Upper lobe of right lung (tissue), 1 donor: ENCODE measurements at regions not wholly inside any gene's neighbourhood (a gene's known extent, or its start where the extent isn't known, plus 50 kb on each side); places are given as distances from the start of the nearest gene placed in this dataset.

ENCODE experiments used
- ATAC-seq: fragments of 200-7000 bp; cut with Tn5 transposase; one replicate; pipeline ENCODE4 v1.9.1; 2020; ENCODE audit warnings: mild to moderate bottlenecking, moderate library complexity
- DNase-seq: peaks from one replicate; pipeline ENCODE4 v3.0.0-alpha.2; 2020
- H3K27ac ChIP-seq: fragments of 200-600 bp; one replicate; pipeline ENCODE4 v1.8.0; 2022
- H3K27me3 ChIP-seq: fragments of 200-600 bp; one replicate; pipeline ENCODE4 v1.8.0; 2022; ENCODE audit warnings: mild to moderate bottlenecking
- H3K36me3 ChIP-seq: fragments of 200-600 bp; one replicate; pipeline ENCODE4 v1.8.0; 2022
- H3K4me1 ChIP-seq: fragments of 200-600 bp; one replicate; pipeline ENCODE4 v1.8.0; 2022
- H3K4me3 ChIP-seq: fragments of 200-600 bp; one replicate; pipeline ENCODE4 v1.8.0; 2022; ENCODE audit warnings: mild to moderate bottlenecking
- H3K9me3 ChIP-seq: fragments of 200-600 bp; one replicate; pipeline ENCODE4 v1.8.0; 2022
- CTCF ChIP-seq: fragments of 200-600 bp; IDR thresholded peaks from one replicate; pipeline ENCODE4 v1.8.0; 2022; ENCODE audit warnings: antibody characterized with exemption
- intact Hi-C: fragments of 100-400 bp; cut with DNase I; formaldehyde crosslinking; loops from one replicate; pipeline ENCODE4 v1.11.0; 2022
- donor health status: DM: no; HTN: yes; CAD: no; lungs with severe emphysema.

DNA sequence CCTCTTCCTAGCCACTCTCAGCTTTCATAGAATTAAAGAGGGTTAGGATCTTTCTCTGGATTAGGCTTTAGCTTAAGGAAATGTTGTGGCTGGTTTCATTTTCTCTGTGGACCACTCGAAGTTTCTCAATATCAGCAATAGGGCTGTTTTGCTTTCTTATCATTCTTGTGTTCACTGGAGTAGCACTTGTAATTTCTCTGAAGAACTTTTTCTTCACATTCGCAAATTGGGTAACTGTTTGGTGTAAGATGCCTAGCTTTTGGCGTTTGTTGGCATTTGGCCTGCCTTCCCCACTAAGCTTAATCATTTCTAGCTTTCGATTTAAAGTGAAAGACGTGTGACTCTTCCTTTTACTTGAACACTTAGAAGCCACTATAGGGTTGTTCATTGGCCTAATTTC, 210.8 kb upstream of the PROX1 start:
- no peak for TF ChIP-seq CTCF
- H3K4me1 ChIP-seq, result no peaks in the 10 kb centered on the region
- H3K4me3 ChIP-seq, result no peak overlapping the region
- no peaks in the 10 kb centered on the region for H3K9me3 ChIP-seq
- no peaks in the 10 kb centered on the region for H3K27me3 ChIP-seq
- peak; percentile 55 for ATAC-seq
- no peaks in the 10 kb centered on the region for H3K36me3 ChIP-seq
- H3K27ac ChIP-seq, result no peak overlapping the region
- no peak for DNase-seq
- intact Hi-C loops, result no loop called here

- H3K27me3 ChIP-seq, result no peaks in the 10 kb centered on the region
- no peaks in the 10 kb centered on the region for H3K4me1 ChIP-seq
- no peaks in the 10 kb centered on the region for H3K9me3 ChIP-seq
- H3K4me3 ChIP-seq, result no peak overlapping the region
- no peak overlapping the region for H3K27ac ChIP-seq
- H3K36me3 ChIP-seq, result no peaks in the 10 kb centered on the region
- DNase-seq, result no peak
- ATAC-seq, result no peak
- intact Hi-C loops, result no loop called here
- TF ChIP-seq CTCF, result no peak
These were observed 208.5 kb upstream of the PROX1 start for GRCh38 chr1:213779228-213779627.

DNA sequence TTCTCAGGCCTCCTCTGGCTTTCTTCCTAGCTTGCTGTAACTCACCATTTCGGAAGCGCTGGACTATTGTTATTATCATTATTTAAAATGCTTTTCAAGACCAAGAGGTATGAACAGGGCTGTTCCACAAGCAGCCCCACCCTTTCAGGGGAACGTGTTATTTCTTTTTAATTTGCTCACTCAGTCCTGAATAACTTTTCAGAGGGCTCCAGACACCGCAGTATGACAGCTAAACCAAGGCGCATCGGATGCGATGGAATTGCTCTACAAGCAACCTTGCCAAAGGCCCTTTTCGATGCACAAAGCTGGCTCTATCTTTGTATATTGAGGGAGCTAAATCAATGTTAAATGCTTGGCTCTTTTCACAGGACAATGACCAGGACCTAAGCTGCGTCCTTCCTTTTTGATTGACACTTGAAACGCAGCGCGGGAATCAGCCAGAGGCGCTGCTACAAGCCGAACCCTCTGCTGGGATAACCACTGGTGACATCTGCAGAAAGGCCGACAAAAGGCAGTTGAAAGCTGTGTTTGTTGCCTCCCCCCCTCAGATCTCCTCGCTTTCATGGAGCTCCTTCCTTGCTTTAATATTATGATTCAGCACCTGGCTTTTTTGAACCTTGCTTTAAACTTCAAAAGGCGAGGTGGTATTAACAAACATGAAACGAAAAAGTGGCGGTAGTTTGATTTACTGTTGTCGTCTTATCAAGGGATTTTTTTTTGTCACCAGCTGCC, 204.7 kb upstream of the PROX1 start:
- no peak for TF ChIP-seq CTCF
- intact Hi-C loops, result no loop called here
- H3K9me3 ChIP-seq, result no peaks in the 10 kb centered on the region
- H3K4me3 ChIP-seq, result no peak overlapping the region
- DNase-seq (no peak), ATAC-seq (no peak)
- no peak overlapping the region for H3K27ac ChIP-seq
- no peaks in the 10 kb centered on the region for H3K4me1 ChIP-seq
- H3K36me3 ChIP-seq, result no peaks in the 10 kb centered on the region
- H3K27me3 ChIP-seq, result no peaks in the 10 kb centered on the region

DNA sequence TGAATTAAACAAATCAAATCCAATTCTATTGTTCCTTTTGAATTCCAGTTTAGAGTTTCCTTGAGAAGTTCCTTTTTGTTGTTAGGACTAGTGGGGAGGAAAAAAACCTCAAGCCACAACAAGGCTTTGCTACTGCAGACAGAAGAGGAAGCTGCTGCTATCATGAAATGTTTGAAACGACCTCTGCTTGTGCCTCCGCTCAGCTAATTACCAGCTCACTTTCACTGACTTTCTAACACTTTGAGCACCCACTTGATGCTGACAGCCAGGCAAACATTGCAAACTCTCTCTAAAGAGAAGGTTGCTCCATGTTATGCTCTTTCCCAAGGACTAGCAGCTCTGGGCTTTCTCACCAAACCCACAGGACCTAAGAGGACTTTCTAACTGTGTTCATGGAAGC, 203.9 kb upstream of the PROX1 start:
- no peaks in the 10 kb centered on the region for H3K4me1 ChIP-seq
- intact Hi-C loops, result no loop called here
- ATAC-seq (peak; percentile 79), DNase-seq (no peak)
- TF ChIP-seq CTCF, result no peak
- no peak overlapping the region for H3K27ac ChIP-seq
- H3K4me3 ChIP-seq, result no peak overlapping the region
- H3K27me3 ChIP-seq, result no peaks in the 10 kb centered on the region
- H3K36me3 ChIP-seq, result no peaks in the 10 kb centered on the region
- H3K9me3 ChIP-seq, result no peaks in the 10 kb centered on the region

DNA sequence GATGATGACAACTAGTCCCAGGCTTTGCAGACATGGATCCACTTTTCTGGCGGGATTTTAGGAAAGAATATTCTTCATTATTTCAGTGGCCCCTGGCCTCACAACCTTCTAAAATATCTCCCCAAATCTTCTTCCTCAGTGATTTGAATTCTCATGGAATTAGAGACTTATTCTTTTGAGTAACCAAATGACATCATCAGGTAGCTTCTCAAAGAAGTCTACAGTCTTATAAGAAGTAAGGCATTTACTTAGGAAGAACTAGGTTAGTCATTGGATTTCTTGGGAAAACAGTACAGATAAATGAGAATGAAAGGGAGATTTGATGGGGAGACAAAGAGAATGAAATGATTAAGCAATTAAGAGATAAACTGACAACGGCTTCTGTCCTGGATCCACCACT, 201.1 kb upstream of the PROX1 start:
- Histone ChIP-seq H3K27me3 (no peaks in the 10 kb centered on the region), H3K27ac (no peak overlapping the region), H3K36me3 (no peaks in the 10 kb centered on the region), H3K4me1 (no peaks in the 10 kb centered on the region), H3K4me3 (no peak overlapping the region), H3K9me3 (no peaks in the 10 kb centered on the region)
- intact Hi-C loops, result no loop called here
- ATAC-seq, result no peak
- no peak for DNase-seq
- no peak for TF ChIP-seq CTCF

DNA sequence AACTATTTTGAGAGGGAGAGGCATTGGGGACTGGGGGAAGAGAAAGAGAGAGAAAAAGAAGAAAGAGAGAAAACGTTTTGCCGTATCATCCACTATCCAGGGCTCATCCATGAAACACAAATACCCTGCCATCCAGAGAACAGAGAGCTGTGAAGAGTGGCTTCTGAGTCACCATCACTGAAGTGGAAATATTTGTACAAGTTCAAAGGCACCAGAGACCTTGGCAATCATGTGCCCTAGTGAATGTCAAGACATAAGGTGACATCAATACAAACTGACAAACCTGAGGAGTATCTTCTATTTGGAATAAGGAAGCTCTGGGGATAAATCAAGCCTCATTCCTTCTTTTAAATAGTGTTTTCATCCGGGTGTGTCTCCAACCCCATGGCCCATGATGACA, 197.2 kb upstream of the PROX1 start:
- no peak for TF ChIP-seq CTCF
- no peaks in the 10 kb centered on the region for H3K9me3 ChIP-seq
- ATAC-seq, result no peak
- no peaks in the 10 kb centered on the region for H3K27me3 ChIP-seq
- no peak overlapping the region for H3K4me3 ChIP-seq
- no peak overlapping the region for H3K27ac ChIP-seq
- intact Hi-C loops, result no loop called here
- H3K4me1 ChIP-seq, result no peaks in the 10 kb centered on the region
- no peak for DNase-seq
- no peaks in the 10 kb centered on the region for H3K36me3 ChIP-seq
